Cardiac fibroblast (primary cell): ENCODE measurements at regions not wholly inside any gene's neighbourhood (a gene's known extent, or its start where the extent isn't known, plus 50 kb on each side); places are given as distances from the start of the nearest gene placed in this dataset.
A peak's percentile ranks its signal among the peaks of the same experiment; 100 is the strongest.

ENCODE experiments used
- DNase-seq, 2 donors: peaks; one replicate each; pipeline versions ENCODE4 v3.0.0 to v3.0.0-alpha.2; 2010; ENCODE audit warnings: low read depth in 2 of 2
- H3K4me3 ChIP-seq, 2 donors: replicated peaks in 1 of 2; 1 replicate in 1 of 2; 2 replicates in 1 of 2; pipeline ENCODE4 v1.5.1; 2011; ENCODE audit warnings: low read depth in 2 of 2, low read length in 2 of 2, mild to moderate bottlenecking in 2 of 2, moderate library complexity in 1 of 2
- CTCF ChIP-seq: IDR thresholded peaks from one replicate; pipeline ENCODE4 v1.5.1; 2011; ENCODE audit warnings: low read depth, mild to moderate bottlenecking, low read length, inconsistent platforms

GRCh38 chr16:64311241-64311640 lies 810.6 kb downstream of the CDH11 start:
- no peak for TF ChIP-seq CTCF
- no peak overlapping the region for H3K4me3 ChIP-seq
- peak; percentile 2 to 28 for DNase-seq

GRCh38 chr16:64309398-64310110 lies 812.3 kb downstream of the CDH11 start:
- no peak for TF ChIP-seq CTCF
- DNase-seq: no peak
- no peak overlapping the region for H3K4me3 ChIP-seq

- H3K4me3 ChIP-seq: no peak overlapping the region
- no peak for TF ChIP-seq CTCF
- no peak for DNase-seq
Observed at GRCh38 chr16:64308721-64309120, 813.1 kb downstream of the CDH11 start.

- H3K4me3 ChIP-seq: no peak overlapping the region
- no peak for DNase-seq
- TF ChIP-seq CTCF: no peak
Observed at GRCh38 chr16:64307431-64307830, 814.4 kb downstream of the CDH11 start.

- H3K4me3 ChIP-seq: no peak overlapping the region
- TF ChIP-seq CTCF: no peak
- DNase-seq: no peak
Observed at GRCh38 chr16:64305663-64306062, 816.2 kb downstream of the CDH11 start.

GRCh38 chr16:64304951-64305350 lies 816.9 kb downstream of the CDH11 start:
- no peak for DNase-seq
- no peak for TF ChIP-seq CTCF
- H3K4me3 ChIP-seq: no peak overlapping the region

- H3K4me3 ChIP-seq: no peak overlapping the region
- DNase-seq: no peak
- TF ChIP-seq CTCF: no peak
Observed at GRCh38 chr16:64304396-64304795, 817.5 kb downstream of the CDH11 start.
